ACHN (cell line): ENCODE measurements at regions not wholly inside any gene's neighbourhood (a gene's known extent, or its start where the extent isn't known, plus 50 kb on each side); places are given as distances from the start of the nearest gene placed in this dataset.

Source experiments
- DNase-seq: peaks from one replicate; pipeline ENCODE4 v3.0.0-alpha.2; 2015
- in situ Hi-C: cut with HindIII; loops from 2 replicates; pipeline ENCODE4 v1.10.0; 2017; ENCODE audit warnings: low sequenced_read_pairs, low pct_ligation_motif_present, low pct_unique_long_range_greater_than_20kb

DNA sequence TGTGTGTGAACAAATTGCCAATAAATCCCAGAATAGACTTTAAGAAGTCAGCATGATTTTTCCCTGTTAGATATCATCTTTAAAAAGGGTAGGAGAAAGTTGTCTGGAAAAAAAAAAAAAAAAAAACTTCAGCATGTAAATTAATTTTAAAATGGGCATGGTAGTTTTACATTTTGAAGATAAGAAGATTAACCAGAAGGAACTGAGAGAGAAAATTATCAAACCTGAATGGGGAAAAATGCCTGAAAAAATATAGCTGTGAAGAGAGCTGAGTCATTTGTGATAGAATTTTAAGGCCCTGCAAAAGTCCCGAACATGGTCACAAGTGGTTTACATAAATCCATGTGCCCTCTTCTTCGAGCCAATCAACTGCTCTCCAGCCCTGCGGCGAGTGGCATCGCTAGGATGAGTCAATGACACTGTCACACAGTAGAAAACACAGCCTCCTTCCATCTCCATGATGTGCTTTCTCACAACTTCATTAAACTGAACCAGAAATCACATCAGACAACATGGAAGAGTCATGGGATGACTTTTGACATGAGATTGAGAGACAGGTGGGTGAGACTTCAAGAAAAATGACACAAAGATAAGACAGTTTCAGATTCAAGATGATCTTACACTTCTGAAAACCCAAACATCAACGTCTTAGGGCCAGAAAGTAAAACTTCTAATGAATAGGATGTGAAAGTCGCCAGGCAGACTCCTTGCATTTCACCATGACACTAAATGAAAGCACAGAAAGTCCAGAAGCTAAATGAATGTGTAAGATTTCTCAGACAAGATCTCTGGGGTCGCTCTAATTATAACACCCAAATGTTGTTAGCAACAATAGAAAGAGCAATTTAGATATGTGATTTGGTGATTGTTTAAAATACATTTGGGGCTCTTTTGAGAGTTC, 273.0 kb upstream of the ID2 start:
- in situ Hi-C loops: no loop called here
- DNase-seq: no peak

DNA sequence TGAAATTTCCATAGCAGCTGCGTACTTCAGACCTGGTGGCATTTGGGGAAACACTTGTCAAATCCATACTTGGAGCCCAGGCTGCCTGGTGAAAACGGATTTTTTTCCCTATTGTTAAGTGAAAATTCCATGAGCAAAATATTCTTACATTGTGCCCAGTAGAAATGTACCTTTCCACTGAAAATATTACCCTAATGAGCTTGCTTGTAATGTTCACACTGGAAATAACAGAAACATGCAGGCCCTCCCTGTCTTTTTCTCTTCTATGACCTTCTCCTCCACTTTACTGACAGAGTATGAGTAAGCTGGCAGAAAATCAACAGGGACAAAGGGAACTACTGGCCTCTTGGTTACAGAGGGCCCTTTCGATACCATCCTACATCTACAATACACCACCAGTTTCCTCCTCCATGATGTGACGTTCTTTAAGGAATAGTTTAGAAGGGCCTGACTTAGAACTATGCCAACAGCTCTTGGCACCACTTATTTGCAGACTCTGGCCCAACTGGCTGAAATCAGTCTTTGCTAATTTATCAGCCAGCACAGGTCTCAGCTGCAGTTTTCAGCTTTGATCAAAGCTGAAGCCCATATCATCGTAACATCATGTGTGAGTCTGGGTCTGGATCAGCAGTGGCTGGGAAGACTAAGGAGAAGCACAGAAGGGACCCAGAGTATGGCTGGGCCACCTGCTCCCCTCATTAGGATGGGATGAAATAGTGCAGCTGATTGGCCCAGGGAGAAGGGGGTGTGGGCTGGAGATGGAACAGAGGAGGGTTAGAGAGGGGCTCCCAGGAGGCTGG, 272.2 kb upstream of the ID2 start:
- in situ Hi-C loops: no loop called here
- DNase-seq: no peak

DNA sequence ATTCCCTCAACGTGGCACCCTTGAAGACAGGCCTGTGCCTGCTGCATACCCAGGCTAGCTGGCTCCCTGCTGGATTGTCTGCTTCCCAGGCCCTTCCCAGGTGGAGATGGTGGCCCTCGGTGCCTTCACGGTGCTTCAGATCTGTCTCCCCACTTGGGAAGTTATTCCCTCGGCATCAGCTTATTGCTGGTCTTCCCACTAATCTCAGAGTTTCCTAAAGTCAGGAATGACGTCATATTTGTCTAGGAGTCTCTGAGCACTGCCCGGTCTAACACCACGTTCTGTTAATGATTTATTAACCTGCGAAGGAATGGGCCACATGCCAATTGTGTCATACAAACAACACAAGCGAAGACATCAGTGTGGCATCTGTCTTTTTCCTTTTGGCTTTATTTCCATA, 269.8 kb upstream of the ID2 start:
- in situ Hi-C loops: no loop called here
- DNase-seq: peak; percentile 61

DNA sequence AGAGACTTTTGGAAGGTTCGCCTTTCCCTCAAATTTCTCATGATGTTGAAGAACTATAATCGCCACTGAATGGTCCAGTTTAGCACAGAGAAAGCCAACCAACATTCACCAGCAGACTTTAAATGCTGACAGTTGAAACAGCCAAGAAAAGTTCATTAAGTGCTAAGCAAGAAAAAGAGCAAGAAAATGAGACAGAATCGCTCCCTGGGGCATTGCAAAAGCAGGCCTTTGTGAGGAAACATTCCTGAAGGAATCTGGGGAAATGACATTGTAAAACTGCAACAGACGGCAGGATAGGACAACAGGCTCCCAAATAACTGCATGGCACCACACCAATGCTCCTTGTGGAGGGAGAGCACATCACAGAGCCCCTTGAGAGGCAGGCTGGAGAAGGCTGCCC, 269.3 kb upstream of the ID2 start:
- DNase-seq: no peak
- in situ Hi-C loops: no loop called here

DNA sequence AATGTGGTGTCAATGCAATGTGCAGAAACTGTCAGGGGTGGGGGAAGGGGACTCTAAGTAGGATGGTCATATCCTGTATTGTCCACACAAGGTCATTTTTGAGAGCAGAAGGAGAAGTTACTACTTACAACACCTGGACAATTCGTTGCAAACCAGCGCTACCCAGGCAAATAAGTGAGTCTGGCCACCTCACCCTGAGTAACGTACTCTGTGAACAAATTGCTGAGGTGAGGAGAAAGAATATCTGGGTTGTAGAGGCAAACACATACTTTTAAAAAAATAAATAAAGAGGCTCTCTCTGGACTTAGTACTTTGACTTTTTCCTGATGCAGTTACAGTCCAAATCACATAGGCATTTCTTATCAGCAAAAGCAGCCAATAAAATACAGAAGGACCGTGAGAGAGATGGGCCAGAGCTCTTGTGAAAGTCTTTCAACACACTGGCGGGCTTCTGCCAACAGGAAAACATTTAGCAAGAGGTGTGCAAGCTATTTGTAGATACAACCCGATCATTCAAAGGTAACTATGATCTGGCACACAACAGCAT, 268.2 kb upstream of the ID2 start:
- DNase-seq: no peak
- in situ Hi-C loops: no loop called here

DNA sequence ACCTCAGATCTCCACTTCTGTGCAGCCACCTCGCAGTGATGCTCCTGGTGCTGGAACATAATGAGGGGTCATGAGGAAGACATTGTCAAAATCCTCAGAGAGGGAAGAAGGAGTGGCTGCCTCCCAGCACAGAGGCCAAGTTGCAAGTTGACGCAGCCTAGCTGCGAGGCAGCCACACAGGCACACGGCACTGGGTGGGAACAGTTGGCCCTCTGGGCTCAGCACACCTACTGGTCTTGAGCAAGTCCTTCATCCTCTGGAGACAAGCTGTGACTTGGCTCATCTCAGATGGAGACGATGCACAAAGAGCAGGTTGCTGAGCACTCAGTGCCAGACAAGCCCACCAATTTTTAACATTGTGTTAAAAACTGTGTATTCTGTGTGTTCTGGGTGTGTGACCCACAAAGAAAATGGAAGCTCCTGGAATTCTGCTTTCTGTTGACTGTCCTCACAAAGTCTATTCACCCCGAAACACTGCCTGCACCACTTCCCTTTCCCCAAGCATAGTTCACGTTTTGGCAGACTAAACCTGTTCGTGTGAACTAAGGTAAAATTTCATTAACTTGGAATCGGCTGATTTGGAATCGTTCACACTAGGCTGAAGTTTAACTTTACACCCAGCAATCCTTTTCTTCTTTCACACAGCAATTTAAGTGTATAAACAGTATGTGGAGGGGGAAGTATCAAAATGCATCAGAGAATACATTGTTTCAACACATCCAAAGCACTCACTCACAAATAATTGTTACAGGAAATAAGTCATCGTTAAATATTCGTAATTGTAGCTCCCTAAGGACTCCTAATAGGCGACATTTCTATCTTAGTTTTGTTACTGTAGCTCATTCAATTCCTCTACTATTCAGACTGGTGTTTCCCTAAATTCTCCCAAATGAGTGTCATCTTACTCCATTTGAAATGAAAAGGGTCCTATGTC, 266.6 kb upstream of the ID2 start:
- in situ Hi-C loops: no loop called here

DNA sequence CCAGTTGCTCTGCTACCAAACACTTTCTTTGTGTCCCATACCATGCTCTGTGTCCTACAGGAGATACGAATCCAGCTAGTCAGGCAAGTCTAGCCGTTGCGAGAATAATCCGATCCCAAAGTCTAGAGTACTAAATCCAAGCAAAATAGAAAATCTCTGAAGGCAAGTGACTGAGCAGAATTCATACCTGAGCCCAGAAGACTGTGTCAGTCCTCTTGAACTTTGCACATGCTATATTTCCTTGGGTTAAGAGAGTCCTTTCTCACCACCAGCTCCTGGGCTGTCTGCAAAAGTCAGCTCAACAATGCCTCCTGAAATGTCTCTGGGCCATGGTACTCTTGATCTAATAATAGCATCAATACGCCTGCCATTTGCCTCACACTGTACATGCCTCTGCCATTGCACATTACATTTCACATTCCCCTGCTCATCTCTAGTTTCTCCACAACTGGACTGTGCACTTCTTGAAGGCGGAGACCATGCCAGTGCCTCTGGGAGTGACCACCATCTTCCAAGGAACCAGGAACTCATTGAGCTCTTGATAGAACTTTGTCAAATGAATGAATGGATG, 265.8 kb upstream of the ID2 start:
- DNase-seq: no peak
- in situ Hi-C loops: no loop called here

More for the DNA sequence above, 266.6 kb upstream of the ID2 start:
- no peak for DNase-seq

DNA sequence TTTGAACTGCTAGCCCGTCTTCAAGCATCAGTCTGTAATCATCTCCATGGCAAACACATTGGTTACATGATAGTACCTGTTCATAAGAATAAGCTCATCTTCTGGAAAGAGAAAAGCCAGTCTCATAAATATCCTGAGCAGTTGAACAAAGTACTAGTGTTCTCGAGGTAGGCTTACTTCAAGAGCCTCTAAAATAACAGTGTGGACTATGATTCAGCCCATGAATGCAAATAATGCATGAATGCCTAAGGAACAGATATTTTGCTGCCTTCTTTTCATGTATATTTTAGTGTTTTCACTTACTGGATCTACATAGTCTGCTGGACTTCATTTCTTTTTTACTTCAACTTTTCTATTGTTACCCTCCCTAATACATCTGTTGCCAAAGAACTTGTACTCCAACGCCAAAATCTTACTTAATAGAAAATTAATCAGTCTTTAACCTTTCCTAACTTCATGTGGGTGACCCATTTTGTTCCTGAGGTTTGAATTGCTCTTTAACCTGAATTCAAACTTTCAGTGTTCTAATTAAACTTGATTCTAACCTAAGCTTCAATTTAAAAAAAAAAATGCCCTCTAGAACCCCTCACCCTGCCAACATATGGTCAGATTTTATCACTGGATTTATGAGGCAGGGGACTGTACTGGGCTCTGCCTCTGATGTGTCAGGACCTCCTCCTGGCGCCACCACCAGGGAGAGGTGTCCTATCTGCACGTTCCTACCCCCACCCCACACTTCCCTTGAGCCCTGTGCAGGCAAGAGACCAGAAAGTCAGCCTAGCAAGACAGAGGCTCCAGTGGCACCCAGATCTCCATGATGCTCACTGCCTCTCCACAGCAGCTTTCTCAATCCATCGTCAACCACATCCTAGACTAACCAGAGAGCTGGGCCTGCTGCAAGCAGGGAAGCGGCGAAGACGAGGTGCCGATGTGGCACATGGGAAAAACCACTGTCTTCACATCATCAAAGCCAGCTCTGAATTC, 264.7 kb upstream of the ID2 start:
- DNase-seq: no peak
- in situ Hi-C loops: no loop called here

DNA sequence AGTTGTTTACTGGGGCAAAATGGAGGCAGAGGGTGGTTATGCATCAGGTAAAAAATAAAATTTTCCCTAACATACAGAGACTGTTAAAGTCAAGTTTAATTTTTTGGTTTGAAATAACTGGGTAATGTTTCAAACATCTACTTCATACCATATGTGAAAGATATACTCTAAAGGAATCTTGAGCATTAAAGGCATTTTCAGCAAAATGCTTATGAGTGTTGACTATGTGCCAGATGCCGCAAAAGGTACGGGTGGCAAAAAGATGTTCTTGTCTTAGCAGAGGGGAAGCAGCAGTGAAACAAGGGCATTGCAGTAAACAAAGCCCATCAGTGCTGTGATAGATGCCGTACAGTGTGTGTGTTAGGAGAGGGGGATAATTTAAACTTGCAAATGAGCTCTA, 263.1 kb upstream of the ID2 start:
- DNase-seq: no peak
- in situ Hi-C loops: no loop called here

DNA sequence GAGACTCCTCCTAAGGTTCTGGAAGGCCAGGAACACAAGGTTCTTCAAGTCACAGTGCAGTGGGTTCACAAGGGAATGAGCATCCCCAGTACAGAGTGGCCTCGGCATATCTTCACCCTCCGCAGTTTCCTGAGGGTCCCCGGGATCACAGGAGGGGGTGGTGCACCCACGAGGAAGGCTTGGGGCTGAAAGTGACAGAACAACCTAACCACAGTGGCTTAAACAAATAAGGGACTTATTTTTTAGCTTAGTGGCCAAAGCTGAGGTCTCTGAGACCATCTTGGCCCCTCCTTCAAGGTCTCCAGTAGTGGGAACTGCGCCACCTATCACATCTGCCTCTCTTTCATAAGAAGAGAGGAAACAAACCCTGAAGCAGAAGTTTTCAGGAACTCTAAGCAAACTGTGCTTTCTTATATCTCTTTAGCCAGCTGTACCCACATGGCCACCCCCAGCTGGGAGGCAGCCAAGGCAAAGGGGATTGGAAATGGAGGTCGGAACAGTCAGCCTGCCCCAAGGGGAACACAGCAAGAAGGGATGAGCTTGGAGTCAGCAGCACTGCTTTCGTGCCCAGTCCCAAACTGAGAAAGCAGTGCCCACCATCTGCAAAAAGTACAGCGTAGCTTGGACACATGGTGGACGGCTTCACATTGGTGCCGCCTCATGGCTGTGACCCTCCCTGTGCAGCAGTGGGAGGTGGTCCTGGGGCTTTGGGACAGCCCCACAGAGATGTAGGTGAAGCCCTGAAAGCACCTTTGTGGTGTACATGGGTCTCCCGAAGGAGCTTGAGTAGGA, 260.0 kb upstream of the ID2 start:
- DNase-seq: no peak
- in situ Hi-C loops: no loop called here

DNA sequence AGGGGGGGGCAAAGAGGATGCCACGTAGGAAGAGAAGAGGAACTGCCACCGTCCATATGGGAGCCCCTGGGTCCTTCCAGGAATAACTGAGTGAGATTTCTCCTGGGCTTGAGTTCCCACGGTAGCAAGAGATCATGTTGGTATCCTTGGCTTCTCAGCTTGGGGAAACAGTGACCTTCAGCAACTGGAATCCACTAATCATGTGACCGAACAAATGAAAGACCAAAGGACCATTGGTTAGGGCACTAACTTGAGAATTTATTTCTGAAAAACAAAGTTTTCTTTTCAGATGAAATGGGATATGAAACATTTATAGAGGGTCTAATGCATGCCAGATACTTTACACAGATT, 259.4 kb upstream of the ID2 start:
- no peak for DNase-seq
- in situ Hi-C loops: no loop called here

DNA sequence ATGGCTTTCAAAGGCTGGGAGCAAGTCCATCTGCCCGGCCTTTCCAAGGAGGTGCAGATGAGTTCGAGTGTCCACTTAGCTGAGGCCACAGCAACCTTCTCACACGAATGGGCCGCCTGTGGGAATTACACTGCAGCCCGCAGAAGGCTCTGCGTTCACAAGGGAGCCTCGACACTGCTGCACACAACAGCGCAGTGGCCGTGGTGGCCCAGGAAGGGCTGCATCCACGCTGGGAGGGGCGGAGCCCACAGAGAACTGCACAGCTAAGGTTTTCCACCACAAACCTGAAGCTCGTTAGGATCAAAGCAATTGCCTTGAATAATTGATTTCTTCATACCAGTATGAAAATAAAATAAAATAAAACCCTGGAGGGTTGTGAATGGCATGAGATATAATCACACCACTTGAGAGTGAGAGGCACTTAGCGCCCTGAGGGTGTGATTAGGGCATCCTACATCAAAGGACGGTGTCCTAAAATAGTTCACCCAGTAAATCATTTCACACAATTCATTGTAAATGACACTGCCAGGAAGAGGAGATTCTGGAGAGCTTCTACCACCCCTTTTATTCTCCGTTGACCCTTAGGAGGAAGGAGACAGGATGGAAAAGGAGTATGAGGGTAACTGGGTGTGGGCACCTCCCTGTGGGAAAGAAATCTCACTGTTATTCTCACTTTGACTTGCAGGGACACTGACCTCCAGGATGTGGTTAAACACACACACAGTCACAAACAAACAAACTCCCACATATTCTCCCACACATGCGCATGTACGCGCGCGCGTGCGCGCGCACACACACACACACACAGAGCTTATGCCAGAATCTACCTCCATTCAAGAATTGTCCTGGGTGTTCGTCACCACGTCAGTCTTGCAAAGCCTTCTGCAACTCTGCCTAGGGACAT, 256.6 kb upstream of the ID2 start:
- no peak for DNase-seq
- in situ Hi-C loops: no loop called here

DNA sequence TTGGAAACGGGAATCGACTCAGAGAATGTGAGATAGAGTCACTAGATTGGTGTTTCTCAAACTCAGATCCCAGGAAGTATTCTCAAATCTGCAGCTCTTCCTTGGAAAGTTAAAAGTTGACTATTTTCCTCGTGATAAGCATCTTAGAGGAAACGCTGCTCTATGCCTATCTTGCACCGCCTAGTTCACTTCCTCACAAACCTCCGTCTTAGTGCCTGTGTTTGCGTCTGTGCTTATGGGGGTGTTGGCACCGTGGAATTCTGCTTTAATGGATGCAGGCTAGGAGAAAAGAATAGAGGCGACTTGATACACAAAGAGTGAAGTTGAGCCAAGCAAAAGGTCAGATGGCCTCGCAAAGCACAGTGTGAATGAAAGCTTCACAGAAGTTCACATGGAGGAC, 255.3 kb upstream of the ID2 start:
- in situ Hi-C loops: no loop called here

DNA sequence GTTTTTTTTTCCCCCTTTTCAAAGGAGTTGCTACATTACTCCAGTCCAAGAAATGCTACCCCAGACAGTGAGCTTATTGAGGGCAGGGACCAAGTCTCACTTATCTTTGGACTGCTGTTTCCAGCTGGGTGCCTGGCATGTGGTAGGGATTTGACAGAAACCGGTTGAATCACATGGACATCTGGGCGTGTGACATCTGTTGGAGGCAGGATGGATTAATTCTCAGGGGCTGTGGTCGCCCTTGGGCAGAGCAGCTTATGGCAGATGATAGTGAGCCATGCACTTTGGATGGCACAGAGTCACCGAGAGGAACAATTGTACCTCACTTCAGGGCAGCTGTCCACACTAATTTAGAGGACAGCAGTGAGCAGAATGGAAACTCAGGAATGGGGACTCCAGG, 254.6 kb upstream of the ID2 start:
- in situ Hi-C loops: no loop called here
- DNase-seq: no peak

More for the DNA sequence above, 255.3 kb upstream of the ID2 start:
- DNase-seq: no peak

DNA sequence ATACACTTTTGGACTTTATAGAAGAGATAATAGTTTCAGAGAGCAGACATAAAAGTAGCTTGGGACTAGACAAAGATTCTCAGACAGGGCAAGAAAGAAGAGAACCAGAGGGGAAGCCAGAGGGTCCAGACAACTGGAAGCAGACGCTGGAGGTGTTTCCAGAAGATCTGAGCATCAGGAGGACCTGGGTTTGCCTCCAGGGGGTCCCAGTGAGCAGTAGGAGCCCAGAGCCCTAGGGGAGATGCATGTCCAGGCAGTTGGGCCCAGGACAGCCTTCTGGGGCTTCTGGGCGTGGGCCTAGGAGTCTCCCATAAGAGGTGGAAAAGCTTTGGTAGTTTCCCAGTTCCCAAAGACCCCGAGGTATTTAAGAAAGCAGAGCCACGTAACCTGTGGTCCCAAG, 251.2 kb upstream of the ID2 start:
- in situ Hi-C loops: no loop called here
- peak; percentile 23 for DNase-seq
